ENCODE measurements at regions not wholly inside any gene's neighbourhood (a gene's known extent, or its start where the extent isn't known, plus 50 kb on each side); places are given as distances from the start of the nearest gene placed in this dataset.
A peak's percentile ranks its signal among the peaks of the same experiment; 100 is the strongest.

DNA sequence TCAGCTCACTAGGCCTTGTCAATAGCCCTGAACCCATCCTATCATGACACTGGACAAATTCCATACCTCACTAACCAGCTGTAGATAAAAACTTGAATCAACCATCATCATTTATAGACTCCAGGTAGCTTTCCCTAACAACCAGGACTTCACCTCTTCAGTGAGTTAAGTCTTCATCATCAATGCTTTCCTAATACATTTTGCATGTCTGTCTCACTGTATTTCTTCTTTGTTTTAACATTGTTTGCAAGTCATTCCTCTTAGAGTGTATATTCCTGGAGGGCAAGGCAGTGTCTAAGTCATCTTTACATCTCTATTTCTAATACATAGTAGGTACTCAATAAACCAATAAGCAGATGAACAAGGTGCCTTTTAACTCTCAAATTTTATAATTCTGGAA is 123.4 kb upstream of the RFC3 start:
- no peak overlapping the region for H3K27ac ChIP-seq (replicated peaks in 1 of 4)
- intact Hi-C loops (cut with DNase I) = no loop called here
- TF ChIP-seq CTCF (IDR thresholded peaks at IDR 0.05) = no peak
- no peak for TF ChIP-seq POLR2A (IDR thresholded peaks at IDR 0.05; ENCODE audit: low read depth)
- no peak for TF ChIP-seq EP300 (IDR thresholded peaks at IDR 0.05)
- no peak for TF ChIP-seq POLR2AphosphoS5 (IDR thresholded peaks at IDR 0.05)
- no peaks in the 10 kb centered on the region for H3K9me3 ChIP-seq
- no peak overlapping the region for H3K4me3 ChIP-seq
- H3K4me1 ChIP-seq = no peaks in the 10 kb centered on the region
- no peaks in the 10 kb centered on the region for H3K27me3 ChIP-seq
- no peak for DNase-seq (ENCODE audit: extremely low spot score)
- H3K36me3 ChIP-seq = no peaks in the 10 kb centered on the region

DNA sequence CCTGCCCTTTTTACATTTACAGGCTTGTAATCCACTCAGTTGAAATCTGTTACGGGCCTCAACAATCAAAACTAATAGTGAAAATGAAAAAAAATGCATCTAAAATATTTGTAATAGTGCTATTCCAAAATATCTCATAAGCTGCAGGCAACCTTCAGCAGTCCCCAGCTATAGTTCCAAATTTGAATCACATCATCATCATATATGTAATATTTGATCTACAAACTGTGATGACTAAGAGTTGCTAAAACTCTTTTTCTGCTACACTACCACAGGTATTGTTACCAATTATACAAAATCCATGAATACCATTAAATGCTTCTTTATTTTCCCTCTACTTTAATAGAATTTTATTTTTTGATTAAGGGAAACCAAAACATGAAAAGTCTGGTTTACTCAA is 121.4 kb upstream of the RFC3 start:
- no peaks in the 10 kb centered on the region for H3K4me1 ChIP-seq
- no peak for DNase-seq (ENCODE audit: extremely low spot score)
- no peaks in the 10 kb centered on the region for H3K36me3 ChIP-seq
- intact Hi-C loops (cut with DNase I) = no loop called here
- no peaks in the 10 kb centered on the region for H3K27me3 ChIP-seq
- 100% methylated on average over 1 of the region's 1 CpG for WGBS
- no peak overlapping the region for H3K27ac ChIP-seq (replicated peaks in 1 of 4)
- no peak for TF ChIP-seq POLR2AphosphoS5 (IDR thresholded peaks at IDR 0.05)
- no peak for TF ChIP-seq CTCF (IDR thresholded peaks at IDR 0.05)
- TF ChIP-seq POLR2A (IDR thresholded peaks at IDR 0.05; ENCODE audit: low read depth) = no peak
- TF ChIP-seq EP300 (IDR thresholded peaks at IDR 0.05) = no peak
- no peak overlapping the region for H3K4me3 ChIP-seq
- H3K9me3 ChIP-seq = no peaks in the 10 kb centered on the region

DNA sequence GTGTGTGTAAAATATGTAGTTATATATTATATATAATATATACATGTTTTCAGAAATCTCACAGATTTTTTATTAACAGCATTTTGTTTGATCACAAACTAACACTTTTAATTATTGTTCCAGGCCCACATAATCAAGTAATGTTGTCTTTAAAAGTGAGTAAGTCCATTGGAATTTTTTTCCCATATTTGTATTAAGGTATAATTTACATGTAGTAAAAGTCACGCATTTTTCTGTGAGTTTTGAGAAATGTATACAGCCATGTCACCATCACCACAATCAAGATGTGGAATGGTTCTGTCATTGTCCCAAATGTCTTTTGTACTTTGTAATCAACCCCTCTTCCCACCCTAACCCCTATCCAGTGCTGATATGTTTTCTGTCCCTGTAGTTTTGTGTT is 120.0 kb upstream of the RFC3 start:
- Histone ChIP-seq H3K27me3 (no peaks in the 10 kb centered on the region), H3K4me3 (no peak overlapping the region), H3K27ac (replicated peaks in 1 of 4) (no peak overlapping the region), H3K4me1 (no peaks in the 10 kb centered on the region), H3K9me3 (no peaks in the 10 kb centered on the region), H3K36me3 (no peaks in the 10 kb centered on the region)
- 95% methylated on average over 1 of the region's 1 CpG for WGBS
- intact Hi-C loops (cut with DNase I) = no loop called here
- DNase-seq (ENCODE audit: extremely low spot score) = peak; percentile 2
- TF ChIP-seq POLR2A (IDR thresholded peaks at IDR 0.05; ENCODE audit: low read depth) = no peak
- no peak for TF ChIP-seq EP300 (IDR thresholded peaks at IDR 0.05)
- no peak for TF ChIP-seq CTCF (IDR thresholded peaks at IDR 0.05)
- no peak for TF ChIP-seq POLR2AphosphoS5 (IDR thresholded peaks at IDR 0.05)

DNA sequence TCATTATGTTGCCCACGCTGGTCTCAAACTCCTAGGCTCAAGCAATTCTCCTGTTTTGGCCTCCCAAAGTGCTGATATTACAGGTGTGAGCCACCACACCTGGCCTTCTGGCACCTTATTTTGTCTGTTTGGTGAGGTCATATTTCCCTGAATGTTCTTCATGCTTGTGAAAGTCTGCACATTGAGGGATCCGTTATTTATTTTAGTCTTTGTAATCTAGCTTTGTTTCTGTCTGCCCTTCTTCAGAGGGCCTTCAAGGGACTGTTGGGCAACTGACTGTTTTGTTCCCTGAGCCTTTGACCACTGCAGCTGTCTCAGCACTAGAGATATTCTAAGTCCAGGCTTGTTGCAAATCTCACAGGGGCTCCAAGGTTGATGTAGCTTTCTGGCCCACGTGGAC is 110.5 kb upstream of the RFC3 start:
- DNase-seq (ENCODE audit: extremely low spot score) = no peak
- peaks cover 0 to 10% (median 4%) of the 10 kb centered on the region in 4 donors for H3K9me3 ChIP-seq
- intact Hi-C loops (cut with DNase I) = no loop called here
- no peak overlapping the region for H3K4me3 ChIP-seq
- peaks cover 0 to 4% (median 0%) of the 10 kb centered on the region in 4 donors for H3K4me1 ChIP-seq
- H3K27ac ChIP-seq (replicated peaks in 1 of 4) = no peak overlapping the region
- 98% methylated on average over 2 of the region's 3 CpGs for WGBS
- TF ChIP-seq POLR2A (IDR thresholded peaks at IDR 0.05; ENCODE audit: low read depth) (no peak), EP300 (IDR thresholded peaks at IDR 0.05) (no peak), CTCF (IDR thresholded peaks at IDR 0.05) (no peak), POLR2AphosphoS5 (IDR thresholded peaks at IDR 0.05) (no peak)
- no peaks in the 10 kb centered on the region for H3K27me3 ChIP-seq
- H3K36me3 ChIP-seq = no peaks in the 10 kb centered on the region

- no peaks in the 10 kb centered on the region for H3K36me3 ChIP-seq
- WGBS = 76% methylated on average over 1 of the region's 1 CpG
- no peak for TF ChIP-seq POLR2AphosphoS5 (IDR thresholded peaks at IDR 0.05)
- no peak for TF ChIP-seq POLR2A (IDR thresholded peaks at IDR 0.05; ENCODE audit: low read depth)
- no peak for TF ChIP-seq EP300 (IDR thresholded peaks at IDR 0.05)
- TF ChIP-seq CTCF (IDR thresholded peaks at IDR 0.05) = no peak
- H3K4me3 ChIP-seq = no peak overlapping the region
- peaks cover 0 to 8% (median 2%) of the 10 kb centered on the region in 4 donors for H3K9me3 ChIP-seq
- DNase-seq (ENCODE audit: extremely low spot score) = no peak
- no peaks in the 10 kb centered on the region for H3K27me3 ChIP-seq
- no peak overlapping the region for H3K27ac ChIP-seq (replicated peaks in 1 of 4)
- H3K4me1 ChIP-seq = peaks cover 0 to 4% (median 0%) of the 10 kb centered on the region in 4 donors
- intact Hi-C loops (cut with DNase I) = loop anchor here (5.0 kb wide), 1 partner anchor 54 kb away; no protein-coding TSS in a partner anchor
Measured at GRCh38 chr13:33710924-33711323, 107.0 kb upstream of the RFC3 start.

Data from esophagus muscularis mucosa (tissue), 4 donors.